GM10266 (cell line): ENCODE measurements at regions not wholly inside any gene's neighbourhood (a gene's known extent, or its start where the extent isn't known, plus 50 kb on each side); places are given as distances from the start of the nearest gene placed in this dataset.

Experiments used
- DNase-seq: peaks from one replicate; pipeline ENCODE4 v3.0.0; 2012; ENCODE audit errors: extremely low spot score
- TF ChIP-seq, protein P1 (sequence below): IDR thresholded peaks from 2 replicates; pipeline ENCODE4 v1.5.1; 2012; ENCODE audit warnings: mild to moderate bottlenecking, low read depth; ENCODE audit not compliant: control insufficient read depth, insufficient read depth; ENCODE audit errors: missing control alignments

DNA sequence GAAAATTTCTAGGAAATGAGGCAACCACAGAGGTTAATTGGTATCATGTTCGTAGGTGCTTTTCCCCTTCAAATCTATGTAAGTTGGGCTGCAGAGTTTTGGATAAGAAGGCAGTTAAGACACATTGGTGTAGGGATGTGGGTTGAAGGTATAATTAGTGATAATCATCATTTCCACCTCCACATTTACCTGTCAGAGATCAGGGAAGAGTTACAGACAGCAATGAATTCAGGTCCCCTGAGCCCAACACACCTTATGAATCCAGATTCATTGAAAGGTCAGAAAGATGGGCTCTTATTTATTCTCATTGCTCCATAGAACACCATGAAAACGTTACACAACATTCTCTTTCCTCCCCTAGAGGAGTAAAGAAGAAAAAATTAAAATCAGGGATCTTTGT, 308.7 kb downstream of the C11orf87 start:
- no peak for DNase-seq
- TF ChIP-seq, protein P1, sequence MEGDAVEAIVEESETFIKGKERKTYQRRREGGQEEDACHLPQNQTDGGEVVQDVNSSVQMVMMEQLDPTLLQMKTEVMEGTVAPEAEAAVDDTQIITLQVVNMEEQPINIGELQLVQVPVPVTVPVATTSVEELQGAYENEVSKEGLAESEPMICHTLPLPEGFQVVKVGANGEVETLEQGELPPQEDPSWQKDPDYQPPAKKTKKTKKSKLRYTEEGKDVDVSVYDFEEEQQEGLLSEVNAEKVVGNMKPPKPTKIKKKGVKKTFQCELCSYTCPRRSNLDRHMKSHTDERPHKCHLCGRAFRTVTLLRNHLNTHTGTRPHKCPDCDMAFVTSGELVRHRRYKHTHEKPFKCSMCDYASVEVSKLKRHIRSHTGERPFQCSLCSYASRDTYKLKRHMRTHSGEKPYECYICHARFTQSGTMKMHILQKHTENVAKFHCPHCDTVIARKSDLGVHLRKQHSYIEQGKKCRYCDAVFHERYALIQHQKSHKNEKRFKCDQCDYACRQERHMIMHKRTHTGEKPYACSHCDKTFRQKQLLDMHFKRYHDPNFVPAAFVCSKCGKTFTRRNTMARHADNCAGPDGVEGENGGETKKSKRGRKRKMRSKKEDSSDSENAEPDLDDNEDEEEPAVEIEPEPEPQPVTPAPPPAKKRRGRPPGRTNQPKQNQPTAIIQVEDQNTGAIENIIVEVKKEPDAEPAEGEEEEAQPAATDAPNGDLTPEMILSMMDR: no peak

DNA sequence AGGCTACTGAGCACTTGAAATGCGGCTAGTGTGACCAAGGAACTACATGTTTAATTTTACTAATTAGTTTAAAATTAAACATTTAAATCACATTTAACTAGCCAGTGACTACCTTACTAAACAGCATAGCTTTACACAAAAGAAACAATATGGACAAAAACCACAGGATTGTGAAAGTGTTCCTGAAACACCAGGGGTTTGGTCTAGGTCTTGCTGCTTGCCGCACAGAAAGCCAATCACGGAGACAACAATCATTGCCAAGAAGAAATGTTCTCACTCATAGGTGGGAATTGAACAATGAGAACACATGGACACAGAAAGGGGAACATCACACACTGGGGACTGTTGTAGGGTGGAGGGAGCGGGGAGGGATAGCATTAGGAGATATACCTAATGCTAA, 309.5 kb downstream of the C11orf87 start:
- TF ChIP-seq, protein P1: no peak

DNA sequence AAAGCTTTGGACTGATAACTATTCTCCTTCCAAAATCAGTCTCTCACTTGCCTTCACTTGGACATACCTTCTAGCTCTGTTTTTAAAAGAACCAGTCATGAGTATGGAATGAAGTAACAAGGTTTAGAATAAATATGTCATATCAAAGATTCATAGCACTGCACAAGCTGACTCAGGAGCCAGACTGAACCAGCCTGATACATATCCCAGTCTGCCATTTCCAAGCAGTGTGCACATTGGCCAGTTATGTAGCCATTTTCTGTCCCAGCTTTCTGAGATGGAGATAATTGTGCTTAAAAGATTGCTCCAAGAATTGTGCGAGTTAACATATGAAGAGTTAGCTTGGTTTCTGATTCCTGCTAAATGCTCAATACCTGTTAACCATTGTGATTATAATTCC, 311.3 kb downstream of the C11orf87 start:
- no peak for DNase-seq
- TF ChIP-seq, protein P1: no peak

More for the DNA sequence above, 309.5 kb downstream of the C11orf87 start:
- DNase-seq: no peak

DNA sequence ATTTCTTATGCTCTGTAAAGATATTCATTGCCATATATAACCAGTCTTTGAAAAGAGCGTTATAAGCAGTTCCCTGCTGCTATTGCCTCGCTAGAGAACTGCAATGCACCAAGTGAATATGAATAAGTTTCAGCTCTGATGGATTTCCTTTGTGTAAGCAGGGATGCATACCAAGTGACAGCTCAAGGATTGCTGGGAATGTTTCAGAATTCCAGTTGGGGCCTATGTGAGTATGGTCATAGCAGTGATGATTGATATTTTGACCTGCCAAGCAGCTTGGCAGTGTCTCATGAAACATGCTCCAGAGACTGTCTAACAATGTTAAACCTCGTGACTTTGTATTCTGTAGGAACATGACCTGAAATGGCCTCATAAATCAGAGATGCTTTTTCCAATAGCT, 312.6 kb downstream of the C11orf87 start:
- TF ChIP-seq, protein P1: no peak
- no peak for DNase-seq

DNA sequence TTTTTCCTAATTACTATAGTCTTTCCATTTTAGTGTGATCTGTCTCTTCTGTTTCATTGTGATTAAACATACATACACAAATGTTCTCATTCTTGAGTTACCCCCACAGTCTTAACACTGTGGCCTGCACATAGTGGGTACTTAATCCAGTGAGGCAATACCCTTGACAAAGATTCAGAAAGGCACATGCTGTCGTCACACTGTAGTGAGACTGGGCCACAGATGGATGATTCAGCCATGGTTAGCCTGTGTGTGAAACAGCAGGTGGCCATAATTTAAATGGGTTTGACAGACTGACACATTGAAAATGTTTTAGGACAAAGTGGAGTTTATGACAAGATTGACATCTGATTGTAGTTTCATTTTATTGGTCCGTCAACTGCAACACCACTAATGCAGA, 313.1 kb downstream of the C11orf87 start:
- no peak for DNase-seq
- TF ChIP-seq, protein P1: no peak

DNA sequence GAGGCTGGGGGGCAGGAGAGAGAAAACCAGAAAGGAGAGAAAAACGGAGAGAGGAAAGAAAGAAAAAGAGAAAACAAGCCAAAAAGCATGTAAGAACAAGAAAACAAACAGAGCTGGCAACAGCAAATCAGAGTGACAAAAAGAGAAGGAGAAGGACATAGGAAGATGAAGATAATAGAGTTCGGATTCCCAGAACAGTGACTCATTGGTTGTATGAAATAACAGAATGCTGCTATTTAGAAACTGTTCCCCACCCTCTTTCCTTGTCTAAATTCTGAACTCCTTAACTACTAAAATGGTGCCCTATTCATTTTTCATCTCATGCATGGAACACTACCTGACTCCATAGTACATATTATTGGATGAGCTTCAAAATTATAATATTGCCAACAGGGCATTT, 317.4 kb downstream of the C11orf87 start:
- no peak for DNase-seq
- TF ChIP-seq, protein P1: no peak

DNA sequence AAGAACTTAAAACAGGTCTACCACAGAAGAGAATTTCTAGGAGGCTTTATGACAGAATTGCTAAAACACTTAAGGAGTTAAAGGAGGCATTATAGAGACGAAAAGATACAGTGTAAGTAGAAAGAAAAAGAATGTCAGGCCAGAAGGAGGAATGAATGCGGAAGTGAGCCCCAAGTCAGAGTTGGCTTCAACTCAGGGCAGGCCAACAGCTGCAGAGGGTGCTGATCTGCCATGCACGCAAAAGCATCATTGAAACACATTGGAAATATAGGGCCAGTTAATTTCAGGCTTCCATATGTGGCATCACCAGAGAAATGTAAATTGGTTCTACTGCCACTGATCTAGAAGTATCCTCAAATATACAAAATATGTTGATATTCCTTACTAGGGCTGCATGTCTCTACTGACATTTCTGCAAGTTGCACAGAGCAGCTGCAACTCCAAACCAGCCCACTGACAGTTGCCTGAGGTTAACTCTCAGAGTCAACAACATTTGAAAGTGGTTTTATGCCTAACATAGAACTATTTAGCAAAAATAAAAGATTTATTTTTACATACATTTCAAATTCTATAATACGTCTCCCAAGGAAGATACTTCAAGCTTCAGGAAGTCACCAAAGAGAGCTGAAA, 324.1 kb downstream of the C11orf87 start:
- no peak for DNase-seq
- TF ChIP-seq, protein P1: no peak
